Activated CD8-positive, alpha-beta T cell treated with anti-CD3 and anti-CD28 coated beads, Interleukin-2, amount 10 ng/mL, durations not matched to agents 7 days and 5 days (primary cell): ENCODE measurements at regions not wholly inside any gene's neighbourhood (a gene's known extent, or its start where the extent isn't known, plus 50 kb on each side); places are given as distances from the start of the nearest gene placed in this dataset.
"Not testable (repeated sequence)": the region's sequence is repeated elsewhere in the genome, so short reads cannot be mapped to it uniquely, and the experiment has no call there.

Source experiments
- ATAC-seq: fragments of 150-1000 bp; cut with Tn5 transposase; one replicate; pipeline ENCODE4 v1.10.0; 2021; ENCODE audit warnings: moderate library complexity
- CTCF ChIA-PET: fragments of 350-600 bp; sonication (Branson Sonifier 250); formaldehyde crosslinking; loops from one replicate; lab custom pipeline; 2021; ENCODE audit warnings: antibody characterized with exemption; lab: Charles Lee
- POLR2A ChIA-PET: fragments of 350-600 bp; sonication (Branson Sonifier 250); formaldehyde crosslinking; loops from one replicate; lab custom pipeline; 2021; ENCODE audit warnings: antibody characterized with exemption; lab: Charles Lee
- DNase-seq: peaks from one replicate; pipeline ENCODE4 v3.0.0-alpha.2; 2020
- H3K27ac Mint-ChIP-seq: one replicate; pipeline ENCODE4 v1.8.0; 2021; ENCODE audit warnings: mild to moderate bottlenecking, mixed read lengths
- H3K27me3 Mint-ChIP-seq: one replicate; pipeline ENCODE4 v1.8.0; 2021; ENCODE audit warnings: low read depth, mixed read lengths
- H3K36me3 Mint-ChIP-seq: one replicate; pipeline ENCODE4 v1.8.0; 2021; ENCODE audit warnings: low read depth, mixed read lengths
- H3K4me1 Mint-ChIP-seq: one replicate; pipeline ENCODE4 v1.8.0; 2021; ENCODE audit warnings: low read depth, mixed read lengths
- H3K4me3 Mint-ChIP-seq: one replicate; pipeline ENCODE4 v1.8.0; 2021; ENCODE audit warnings: mild to moderate bottlenecking, mixed read lengths
- H3K9me3 Mint-ChIP-seq: one replicate; pipeline ENCODE4 v1.8.0; 2022; ENCODE audit warnings: mixed read lengths; ENCODE audit not compliant: insufficient read depth

GRCh38 chr6:88529726-88530125 lies 363.6 kb upstream of the CNR1 start:
- no peaks in the 10 kb centered on the region for H3K36me3 Mint-ChIP-seq
- no peaks in the 10 kb centered on the region for H3K4me1 Mint-ChIP-seq
- no peaks in the 10 kb centered on the region for H3K9me3 Mint-ChIP-seq
- no peak overlapping the region for H3K27ac Mint-ChIP-seq
- CTCF ChIA-PET, result no interaction called here
- no peak overlapping the region for H3K4me3 Mint-ChIP-seq
- peaks cover 2% of the 10 kb centered on the region for H3K27me3 Mint-ChIP-seq
- DNase-seq (no peak), ATAC-seq (no peak)
- POLR2A ChIA-PET, result no interaction called here

DNA sequence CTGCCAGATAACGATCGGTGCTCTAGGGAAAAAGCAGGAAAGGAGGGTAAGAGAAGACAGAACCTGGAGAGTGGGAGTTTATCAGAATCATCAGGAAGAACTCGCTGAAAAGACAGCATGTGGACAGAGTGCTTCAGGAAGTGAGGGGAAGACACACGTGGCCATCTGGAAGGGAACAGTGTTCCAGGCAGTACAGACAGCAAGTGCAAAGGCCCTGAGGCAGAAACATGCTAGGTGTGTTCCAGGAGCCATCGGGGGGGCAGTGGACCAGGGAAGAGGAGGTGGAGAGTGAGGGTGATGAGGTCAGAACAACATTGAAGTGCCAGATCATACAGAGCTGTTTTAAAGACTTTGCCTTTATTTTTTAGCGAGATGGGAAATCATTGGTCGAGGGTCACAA lies 354.3 kb upstream of the CNR1 start:
- DNase-seq, result no peak
- ChIA-PET POLR2A (no interaction called here), CTCF (no interaction called here)
- no peak for ATAC-seq
- Mint-ChIP-seq H3K9me3 (no peaks in the 10 kb centered on the region), H3K4me3 (no peak overlapping the region), H3K27me3 (no peaks in the 10 kb centered on the region), H3K36me3 (no peaks in the 10 kb centered on the region), H3K27ac (no peak overlapping the region), H3K4me1 (no peaks in the 10 kb centered on the region)

GRCh38 chr6:88520017-88520338 lies 353.8 kb upstream of the CNR1 start:
- H3K4me1 Mint-ChIP-seq, result no peaks in the 10 kb centered on the region
- no peak overlapping the region for H3K27ac Mint-ChIP-seq
- H3K9me3 Mint-ChIP-seq, result no peaks in the 10 kb centered on the region
- ATAC-seq (no peak), DNase-seq (no peak)
- no peaks in the 10 kb centered on the region for H3K27me3 Mint-ChIP-seq
- POLR2A ChIA-PET, result no interaction called here
- H3K4me3 Mint-ChIP-seq, result no peak overlapping the region
- CTCF ChIA-PET, result no interaction called here
- no peaks in the 10 kb centered on the region for H3K36me3 Mint-ChIP-seq

DNA sequence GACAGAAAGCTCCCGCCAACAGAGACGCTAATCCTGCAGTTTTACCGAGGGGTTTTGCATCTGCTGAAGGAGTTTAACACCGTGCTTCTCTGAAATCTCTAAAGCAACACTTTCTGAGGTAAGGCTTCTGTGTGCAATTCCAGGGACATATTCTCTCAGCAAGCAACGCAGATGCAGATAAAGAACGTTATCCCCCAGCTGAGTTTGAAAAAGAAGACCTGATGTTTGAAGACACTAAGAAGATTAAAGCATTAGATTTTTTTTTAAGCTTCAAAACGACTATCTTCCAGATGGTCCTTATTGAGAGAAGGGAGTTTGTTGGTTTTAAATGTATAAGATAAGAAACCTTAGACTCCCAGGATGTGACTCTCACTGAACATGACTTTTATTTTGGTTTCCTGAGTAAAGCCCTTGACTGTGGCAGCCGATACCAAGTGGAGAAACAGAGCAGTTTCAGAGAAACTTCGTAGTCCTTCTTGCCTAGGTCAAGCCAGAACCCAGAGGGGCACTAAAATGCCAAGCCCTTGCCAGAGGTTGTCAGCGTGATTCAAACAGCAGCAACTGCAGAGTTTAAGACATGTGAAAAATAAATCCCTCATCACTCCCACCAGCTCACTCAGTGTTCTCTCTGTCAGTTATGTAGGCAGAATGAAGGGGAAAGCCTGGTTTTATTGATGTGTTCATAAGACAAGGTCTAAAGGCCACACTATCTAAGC lies 353.3 kb upstream of the CNR1 start:
- Mint-ChIP-seq H3K27me3 (no peaks in the 10 kb centered on the region), H3K27ac (no peak overlapping the region), H3K4me3 (no peak overlapping the region), H3K9me3 (no peaks in the 10 kb centered on the region), H3K4me1 (no peaks in the 10 kb centered on the region), H3K36me3 (no peaks in the 10 kb centered on the region)
- no peak for ATAC-seq
- ChIA-PET POLR2A (no interaction called here), CTCF (no interaction called here)
- DNase-seq, result no peak

- no peak overlapping the region for H3K4me3 Mint-ChIP-seq
- POLR2A ChIA-PET, result no interaction called here
- no peak for ATAC-seq
- CTCF ChIA-PET, result no interaction called here
- DNase-seq, result no peak
- no peaks in the 10 kb centered on the region for H3K4me1 Mint-ChIP-seq
- no peaks in the 10 kb centered on the region for H3K9me3 Mint-ChIP-seq
- no peaks in the 10 kb centered on the region for H3K36me3 Mint-ChIP-seq
- no peak overlapping the region for H3K27ac Mint-ChIP-seq
- no peaks in the 10 kb centered on the region for H3K27me3 Mint-ChIP-seq
Observed at GRCh38 chr6:88517737-88518136, 351.6 kb upstream of the CNR1 start.

DNA sequence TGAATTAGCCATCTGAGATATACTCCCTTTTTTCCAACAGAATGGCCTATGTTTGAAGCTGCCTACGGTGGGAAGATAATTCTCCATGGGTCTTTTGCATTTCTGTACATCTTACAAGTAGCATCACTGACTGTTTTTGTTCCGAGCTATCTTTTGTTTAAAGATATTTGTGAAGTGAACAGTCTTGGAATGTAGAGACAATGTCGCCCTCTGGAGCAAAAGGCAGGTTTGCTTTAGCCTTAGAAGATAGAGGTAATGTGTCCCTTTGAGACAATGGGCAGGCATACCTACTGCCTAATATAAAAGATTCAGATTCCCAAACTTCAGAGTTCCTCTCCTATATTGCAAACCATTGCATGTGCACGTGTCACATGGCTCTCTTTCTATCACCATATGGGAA lies 347.8 kb upstream of the CNR1 start:
- no peaks in the 10 kb centered on the region for H3K36me3 Mint-ChIP-seq
- ChIA-PET CTCF (no interaction called here), POLR2A (no interaction called here)
- no peaks in the 10 kb centered on the region for H3K9me3 Mint-ChIP-seq
- H3K4me1 Mint-ChIP-seq, result no peaks in the 10 kb centered on the region
- DNase-seq (no peak), ATAC-seq (no peak)
- H3K4me3 Mint-ChIP-seq, result no peak overlapping the region
- H3K27ac Mint-ChIP-seq, result no peak overlapping the region
- H3K27me3 Mint-ChIP-seq, result no peaks in the 10 kb centered on the region

GRCh38 chr6:88513471-88513870 lies 347.3 kb upstream of the CNR1 start:
- no peak overlapping the region for H3K27ac Mint-ChIP-seq
- ATAC-seq (no peak), DNase-seq (no peak)
- no peak overlapping the region for H3K4me3 Mint-ChIP-seq
- H3K9me3 Mint-ChIP-seq, result no peaks in the 10 kb centered on the region
- H3K27me3 Mint-ChIP-seq, result no peaks in the 10 kb centered on the region
- ChIA-PET POLR2A (no interaction called here), CTCF (no interaction called here)
- H3K4me1 Mint-ChIP-seq, result no peaks in the 10 kb centered on the region
- H3K36me3 Mint-ChIP-seq, result no peaks in the 10 kb centered on the region

DNA sequence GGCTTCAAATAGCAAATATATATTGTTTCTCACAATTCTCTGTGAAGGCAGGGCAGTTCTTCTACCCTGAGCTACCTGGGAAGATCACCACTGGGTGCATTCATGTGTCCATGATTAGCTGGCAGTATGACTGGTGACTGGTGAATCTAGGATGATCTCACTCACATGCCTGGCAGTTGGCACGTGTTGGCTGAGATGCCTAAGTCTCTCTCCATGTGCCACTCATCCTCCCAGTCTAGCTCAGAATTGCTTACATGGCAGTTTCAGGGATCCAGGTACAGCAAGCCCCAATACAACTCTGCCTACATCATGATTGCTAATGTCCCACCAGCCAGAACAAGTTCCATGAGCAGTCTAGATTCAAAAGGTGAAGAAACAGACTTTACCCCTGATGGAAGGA lies 346.8 kb upstream of the CNR1 start:
- Mint-ChIP-seq H3K27ac (no peak overlapping the region), H3K9me3 (no peaks in the 10 kb centered on the region), H3K4me3 (no peak overlapping the region), H3K36me3 (no peaks in the 10 kb centered on the region), H3K4me1 (no peaks in the 10 kb centered on the region), H3K27me3 (no peaks in the 10 kb centered on the region)
- CTCF ChIA-PET, result no interaction called here
- DNase-seq, result no peak
- ATAC-seq, result no peak
- POLR2A ChIA-PET, result no interaction called here

GRCh38 chr6:88502391-88502790 lies 336.2 kb upstream of the CNR1 start:
- ATAC-seq (no peak), DNase-seq (no peak)
- no peaks in the 10 kb centered on the region for H3K9me3 Mint-ChIP-seq
- ChIA-PET POLR2A (no interaction called here), CTCF (no interaction called here)
- no peak overlapping the region for H3K27ac Mint-ChIP-seq
- H3K4me1 Mint-ChIP-seq, result no peaks in the 10 kb centered on the region
- H3K36me3 Mint-ChIP-seq, result no peaks in the 10 kb centered on the region
- no peak overlapping the region for H3K4me3 Mint-ChIP-seq
- H3K27me3 Mint-ChIP-seq, result no peaks in the 10 kb centered on the region

DNA sequence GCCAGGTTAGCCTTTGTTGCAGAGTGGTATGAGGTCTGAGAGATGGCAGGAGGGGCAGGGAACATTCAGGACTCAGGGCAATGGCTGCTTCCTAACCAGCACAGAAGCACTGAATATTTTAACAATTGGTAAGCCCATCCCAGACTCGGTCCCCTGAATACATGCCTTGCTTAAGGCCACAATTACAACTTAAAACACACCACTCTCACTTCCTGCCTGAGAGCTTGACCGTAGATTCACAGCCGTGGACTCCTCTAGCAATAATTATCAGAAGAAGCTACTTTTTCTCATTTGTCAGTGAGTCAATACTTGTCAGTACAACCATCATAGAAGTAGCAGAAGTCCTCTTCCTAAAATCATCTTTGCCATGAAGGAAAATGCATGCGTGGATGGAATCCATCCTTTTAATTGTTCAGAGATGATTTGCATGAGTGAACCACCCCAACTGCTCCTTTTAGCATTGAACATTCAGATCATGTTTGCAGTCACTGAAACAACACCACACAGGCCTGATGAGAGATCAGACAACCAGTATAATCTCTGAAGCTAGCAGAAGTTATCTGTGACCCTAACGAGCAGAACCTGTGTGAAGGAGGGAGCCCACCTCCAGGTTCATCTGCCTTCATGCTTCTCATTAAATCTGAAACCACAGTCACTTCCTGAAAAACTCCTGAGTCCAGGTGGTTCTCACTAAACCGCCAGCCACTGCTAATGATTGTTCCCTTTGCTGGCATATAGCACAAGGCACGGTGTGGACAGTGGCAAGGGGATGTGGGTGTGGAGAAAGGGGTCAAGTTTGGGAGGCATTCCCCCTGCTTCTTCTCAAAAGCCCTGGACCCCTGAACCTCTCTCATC lies 333.9 kb upstream of the CNR1 start:
- ChIA-PET CTCF (no interaction called here), POLR2A (no interaction called here)
- Mint-ChIP-seq H3K27ac (no peak overlapping the region), H3K9me3 (no peaks in the 10 kb centered on the region), H3K36me3 (no peaks in the 10 kb centered on the region), H3K4me3 (no peak overlapping the region), H3K4me1 (no peaks in the 10 kb centered on the region), H3K27me3 (no peaks in the 10 kb centered on the region)
- ATAC-seq (no peak), DNase-seq (no peak)

DNA sequence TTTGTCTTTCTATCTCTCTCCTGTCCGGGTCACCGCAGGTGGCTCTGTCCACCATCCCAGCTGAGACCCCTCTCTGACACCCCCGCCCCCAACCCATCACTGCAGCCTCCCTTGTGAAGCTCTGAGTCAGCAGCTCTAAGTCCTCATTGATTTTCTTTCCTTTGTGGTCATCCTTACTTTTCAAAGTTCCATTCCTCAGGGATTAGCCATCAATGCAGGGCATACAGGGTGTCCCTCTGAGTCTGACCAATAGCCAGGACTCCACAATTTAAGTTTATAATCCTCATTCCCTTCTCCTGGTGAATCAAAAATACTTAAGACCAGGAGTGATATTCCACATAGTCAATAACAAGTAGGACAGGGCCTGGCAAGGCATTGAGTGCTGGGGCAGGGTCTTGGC lies 333.3 kb upstream of the CNR1 start:
- H3K9me3 Mint-ChIP-seq, result no peaks in the 10 kb centered on the region
- ChIA-PET CTCF (no interaction called here), POLR2A (no interaction called here)
- H3K27me3 Mint-ChIP-seq, result no peaks in the 10 kb centered on the region
- ATAC-seq (no peak), DNase-seq (no peak)
- no peak overlapping the region for H3K4me3 Mint-ChIP-seq
- H3K4me1 Mint-ChIP-seq, result no peaks in the 10 kb centered on the region
- no peak overlapping the region for H3K27ac Mint-ChIP-seq
- no peaks in the 10 kb centered on the region for H3K36me3 Mint-ChIP-seq

- ATAC-seq, DNase-seq, H3K4me1 Mint-ChIP-seq, H3K27ac Mint-ChIP-seq, CTCF ChIA-PET, POLR2A ChIA-PET, H3K27me3 Mint-ChIP-seq, H3K9me3 Mint-ChIP-seq, H3K36me3 Mint-ChIP-seq, H3K4me3 Mint-ChIP-seq: not testable (repeated sequence)
Observed at GRCh38 chr6:88497403-88497802, 331.3 kb upstream of the CNR1 start.
